Astrocyte (in vitro differentiated cells and primary cell): ENCODE measurements at regions not wholly inside any gene's neighbourhood (a gene's known extent, or its start where the extent isn't known, plus 50 kb on each side); places are given as distances from the start of the nearest gene placed in this dataset.

Experiments
- DNase-seq: peaks from one replicate; pipeline ENCODE4 v3.0.0-alpha.2; 2010; ENCODE audit warnings: low read depth
- FAIRE-seq: peaks from 2 replicates; lab custom pipeline; 2011; peaks lifted over from hg19 to GRCh38; lab: Jason Lieb, UNC
- H2AFZ ChIP-seq: 2 replicates; pipeline ENCODE4 v1.6.0; 2012; ENCODE audit warnings: low read depth, low read length, inconsistent platforms
- H3K27ac ChIP-seq: 2 replicates; pipeline ENCODE4 v1.5.1; 2011; ENCODE audit warnings: low read depth, low read length, inconsistent platforms
- H3K27me3 ChIP-seq: 2 replicates; pipeline ENCODE4 v1.6.0; 2011; ENCODE audit warnings: low read length, inconsistent platforms; ENCODE audit not compliant: insufficient read depth
- H3K36me3 ChIP-seq: 2 replicates; pipeline ENCODE4 v1.5.1; 2011; ENCODE audit warnings: low read length, inconsistent platforms; ENCODE audit not compliant: insufficient read depth
- H3K4me1 ChIP-seq: 2 replicates; pipeline ENCODE4 v1.5.1; 2011; ENCODE audit warnings: low read length, inconsistent platforms; ENCODE audit not compliant: insufficient read depth
- H3K4me2 ChIP-seq: 2 replicates; pipeline ENCODE4 v1.6.0; 2012; ENCODE audit warnings: low read length, inconsistent platforms
- H3K4me3 ChIP-seq: 2 replicates; pipeline ENCODE4 v1.5.1; 2011; ENCODE audit warnings: low read depth, mild to moderate bottlenecking, low read length, inconsistent platforms; ENCODE audit not compliant: insufficient read depth
- H3K79me2 ChIP-seq: 2 replicates; pipeline ENCODE4 v1.6.0; 2012; ENCODE audit warnings: mild to moderate bottlenecking, low read length, inconsistent platforms; ENCODE audit not compliant: insufficient read depth
- H3K9ac ChIP-seq: 2 replicates; pipeline ENCODE4 v1.6.0; 2012; ENCODE audit warnings: mild to moderate bottlenecking, low read length, inconsistent platforms
- H3K9me3 ChIP-seq: 2 replicates; pipeline ENCODE4 v1.5.1; 2012; ENCODE audit warnings: low read depth, mild to moderate bottlenecking, low read length, inconsistent platforms; ENCODE audit not compliant: insufficient read depth
- H4K20me1 ChIP-seq: 2 replicates; pipeline ENCODE4 v1.6.0; 2012; ENCODE audit warnings: low read length, inconsistent platforms; ENCODE audit not compliant: insufficient read depth
- H3K27ac Mint-ChIP-seq: one replicate; pipeline ENCODE4 v1.8.0; 2021; ENCODE audit warnings: mild to moderate bottlenecking, mixed read lengths; ENCODE audit not compliant: unreplicated experiment
- H3K27me3 Mint-ChIP-seq: one replicate; pipeline ENCODE4 v1.8.0; 2021; ENCODE audit warnings: low read depth, mixed read lengths; ENCODE audit not compliant: unreplicated experiment
- H3K36me3 Mint-ChIP-seq: one replicate; pipeline ENCODE4 v1.8.0; 2021; ENCODE audit warnings: low read depth, mixed read lengths; ENCODE audit not compliant: unreplicated experiment
- H3K4me1 Mint-ChIP-seq: one replicate; pipeline ENCODE4 v1.8.0; 2021; ENCODE audit warnings: low read depth, mixed read lengths; ENCODE audit not compliant: unreplicated experiment
- H3K4me3 Mint-ChIP-seq: one replicate; pipeline ENCODE4 v1.8.0; 2021; ENCODE audit warnings: mild to moderate bottlenecking, moderate library complexity, mixed read lengths; ENCODE audit not compliant: unreplicated experiment
- H3K9me3 Mint-ChIP-seq: one replicate; pipeline ENCODE4 v1.8.0; 2021; ENCODE audit warnings: mild to moderate bottlenecking, mixed read lengths; ENCODE audit not compliant: unreplicated experiment
- CTCF ChIP-seq: IDR thresholded peaks from 2 replicates; pipeline ENCODE4 v1.5.1; 2011; ENCODE audit warnings: low read depth, mild to moderate bottlenecking, inconsistent platforms, low read length, moderate library complexity; ENCODE audit not compliant: insufficient read depth
- EZH2 ChIP-seq: IDR thresholded peaks from 2 replicates; pipeline ENCODE4 v1.6.1; 2012; ENCODE audit warnings: mild to moderate bottlenecking, low read length, inconsistent platforms; ENCODE audit not compliant: insufficient read depth

GRCh38 chr3:23062582-23062981 lies 140.5 kb upstream of the UBE2E2 start:
- no peaks in the 10 kb centered on the region for H3K27me3 Mint-ChIP-seq
- H3K9ac ChIP-seq = no peak overlapping the region
- no peak overlapping the region for H3K4me2 ChIP-seq
- no peak overlapping the region for H3K27ac ChIP-seq
- no peaks in the 10 kb centered on the region for H3K36me3 Mint-ChIP-seq
- FAIRE-seq (no peak), DNase-seq (no peak)
- no peak overlapping the region for H3K27ac Mint-ChIP-seq
- H3K4me3 Mint-ChIP-seq = no peak overlapping the region
- no peak overlapping the region for H2AFZ ChIP-seq
- H3K36me3 ChIP-seq = no peaks in the 10 kb centered on the region
- no peaks in the 10 kb centered on the region for H3K4me1 ChIP-seq
- no peaks in the 10 kb centered on the region for H4K20me1 ChIP-seq
- no peaks in the 10 kb centered on the region for H3K9me3 ChIP-seq
- H3K27me3 ChIP-seq = peaks cover 4% of the 10 kb centered on the region
- peaks cover 5% of the 10 kb centered on the region for H3K4me1 Mint-ChIP-seq
- TF ChIP-seq EZH2 = no peak
- TF ChIP-seq CTCF = no peak
- H3K79me2 ChIP-seq = no peaks in the 10 kb centered on the region
- H3K9me3 Mint-ChIP-seq = peaks cover 10% of the 10 kb centered on the region
- H3K4me3 ChIP-seq = no peak overlapping the region

GRCh38 chr3:23062982-23063381 lies 140.1 kb upstream of the UBE2E2 start:
- FAIRE-seq = no peak
- H3K36me3 Mint-ChIP-seq = no peaks in the 10 kb centered on the region

More at GRCh38 chr3:23062982-23063381, 140.1 kb upstream of the UBE2E2 start:
- peaks cover 9% of the 10 kb centered on the region for H3K9me3 Mint-ChIP-seq
- no peak overlapping the region for H3K27ac Mint-ChIP-seq
- H3K4me1 ChIP-seq = no peaks in the 10 kb centered on the region
- H3K27ac ChIP-seq = no peak overlapping the region
- no peak for DNase-seq
- no peaks in the 10 kb centered on the region for H3K36me3 ChIP-seq
- no peaks in the 10 kb centered on the region for H4K20me1 ChIP-seq
- no peak overlapping the region for H3K9ac ChIP-seq
- no peaks in the 10 kb centered on the region for H3K9me3 ChIP-seq
- no peak for TF ChIP-seq EZH2
- no peak for TF ChIP-seq CTCF
- peaks cover 4% of the 10 kb centered on the region for H3K27me3 ChIP-seq
- H3K27me3 Mint-ChIP-seq = no peaks in the 10 kb centered on the region
- no peak overlapping the region for H2AFZ ChIP-seq
- H3K4me1 Mint-ChIP-seq = peaks cover 9% of the 10 kb centered on the region
- no peaks in the 10 kb centered on the region for H3K79me2 ChIP-seq
- H3K4me2 ChIP-seq = no peak overlapping the region
- H3K4me3 ChIP-seq = no peak overlapping the region
- H3K4me3 Mint-ChIP-seq = no peak overlapping the region
